T47D (cell line): ENCODE measurements at regions not wholly inside any gene's neighbourhood (a gene's known extent, or its start where the extent isn't known, plus 50 kb on each side); places are given as distances from the start of the nearest gene placed in this dataset.
A peak's percentile ranks its signal among the peaks of the same experiment; 100 is the strongest.

Experiments
- DNase-seq, 2 experiments: peaks; one replicate each; pipeline versions ENCODE4 v3.0.0 to v3.0.0-alpha.2; 2011 to 2012; ENCODE audit warnings: low read depth in 1 of 2, low spot score in 1 of 2
- JUND ChIP-seq: IDR thresholded peaks from 2 replicates; pipeline ENCODE4 v1.6.1; 2012; ENCODE audit warnings: low read depth
- in situ Hi-C: cut with HindIII; loops from 2 replicates; pipeline ENCODE4 v1.10.0; 2016; ENCODE audit warnings: low sequenced_read_pairs, low pct_unique_long_range_greater_than_20kb

DNA sequence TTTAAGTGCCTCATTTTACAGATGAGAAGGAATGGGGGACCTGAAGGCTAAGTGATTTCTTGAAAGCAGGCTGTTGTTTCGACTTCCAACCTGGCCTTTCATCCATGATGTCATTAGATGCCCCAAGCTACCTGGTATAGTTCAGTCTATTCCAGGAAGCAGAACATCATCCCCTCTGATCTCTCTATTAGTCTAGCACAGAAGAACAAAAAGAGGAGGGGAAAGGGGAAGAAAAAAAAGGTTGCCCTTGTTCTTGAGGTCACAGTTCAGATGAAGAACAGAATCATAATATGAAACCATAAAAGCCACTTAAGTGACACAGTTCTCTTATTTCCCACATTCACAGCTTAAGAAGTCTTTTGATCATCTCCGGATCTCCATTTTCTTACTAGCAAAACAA is 386.2 kb upstream of the HNRNPA3 start:
- in situ Hi-C loops = no loop called here
- DNase-seq = no peak
- no peak for TF ChIP-seq JUND

DNA sequence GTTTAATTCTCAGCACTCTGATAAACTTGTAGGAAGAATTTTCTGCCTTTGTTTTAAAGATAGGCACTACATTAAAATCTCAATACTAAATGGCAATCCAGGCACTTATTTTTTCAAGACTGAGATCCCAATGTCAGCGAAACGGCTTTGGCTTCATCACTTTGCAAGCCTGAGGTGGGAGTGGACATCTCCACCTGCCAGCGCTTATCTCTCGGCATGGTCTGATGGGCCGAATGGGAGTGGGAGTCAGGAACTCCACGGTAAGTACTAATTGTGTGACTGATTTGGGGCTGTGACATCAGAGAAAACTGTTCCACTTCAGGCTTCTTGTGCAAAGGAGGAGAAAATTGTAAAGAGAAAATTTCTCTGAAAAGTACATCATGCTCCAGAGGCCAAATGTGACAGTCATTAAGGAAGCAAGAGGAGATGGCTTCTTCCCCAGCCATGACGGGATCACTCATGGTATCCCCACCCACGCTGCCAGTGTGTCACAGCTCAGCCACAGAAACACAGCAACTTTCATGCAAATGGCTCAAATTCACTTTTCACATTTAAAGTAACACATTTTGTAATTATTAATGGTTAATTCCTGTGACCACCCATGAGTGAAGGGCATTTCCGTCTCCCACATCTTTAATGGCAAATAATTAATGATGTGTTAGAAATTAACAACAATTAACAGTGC is 385.5 kb upstream of the HNRNPA3 start:
- in situ Hi-C loops = no loop called here
- no peak for DNase-seq
- no peak for TF ChIP-seq JUND

DNA sequence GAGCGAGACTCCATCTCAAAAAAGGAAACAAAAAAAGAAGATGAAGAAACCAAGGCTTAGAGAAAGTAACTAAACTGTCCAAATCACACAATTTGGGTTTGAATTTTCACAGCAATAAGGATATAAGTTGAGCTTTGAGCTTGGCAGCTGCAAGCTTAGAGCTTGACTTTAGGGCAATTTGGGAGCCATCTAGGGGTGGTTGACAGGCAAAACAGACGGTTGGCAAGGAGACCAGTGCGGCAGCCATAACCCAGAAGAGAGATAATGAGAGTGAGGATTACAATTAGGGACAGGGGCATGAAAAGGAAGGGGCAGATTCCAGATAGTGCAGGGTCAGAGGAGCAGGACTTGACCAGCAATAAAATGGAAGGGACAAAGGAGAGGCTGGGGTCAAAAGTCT is 382.2 kb upstream of the HNRNPA3 start:
- TF ChIP-seq JUND = no peak
- DNase-seq = peak in 1 of 2 experiments; percentile 46
- in situ Hi-C loops = no loop called here

DNA sequence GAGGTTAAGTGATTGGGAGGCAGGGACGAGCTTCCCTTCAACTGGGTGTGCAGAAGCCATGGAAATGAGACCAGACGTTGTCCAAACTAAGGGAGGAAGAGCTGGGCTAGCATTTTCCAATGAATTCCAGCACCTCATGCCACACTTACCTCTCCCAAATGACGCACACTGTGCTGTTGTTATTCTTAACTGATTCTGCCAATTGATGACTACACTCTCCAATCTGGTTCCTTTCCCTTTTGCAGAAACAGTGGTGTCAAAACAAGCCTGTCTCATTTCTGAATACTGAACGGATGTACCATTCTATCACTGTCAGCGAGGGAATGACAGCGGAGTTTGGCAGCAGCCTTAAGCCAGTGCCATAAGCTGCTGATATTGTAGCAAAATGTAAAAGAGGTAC is 380.5 kb upstream of the HNRNPA3 start:
- in situ Hi-C loops = no loop called here
- no peak for TF ChIP-seq JUND

DNA sequence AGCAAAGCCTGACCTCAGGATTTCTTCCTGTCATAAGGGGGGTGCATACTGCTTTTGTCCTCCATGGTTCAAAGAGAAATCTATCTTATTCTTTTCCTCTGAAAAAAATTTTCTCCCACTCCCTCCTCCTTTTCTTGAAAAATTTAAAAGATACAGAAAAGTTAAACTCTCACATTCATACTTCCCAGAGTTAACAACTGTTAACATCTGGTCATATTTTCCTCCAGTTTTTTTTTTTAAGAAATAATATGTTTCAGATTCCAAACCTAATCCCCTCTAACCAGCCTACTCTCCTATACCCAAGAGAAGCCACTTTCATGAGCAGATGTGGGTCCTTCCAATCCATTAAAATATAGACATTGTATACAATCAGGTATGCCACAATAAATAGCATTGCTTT is 378.9 kb upstream of the HNRNPA3 start:
- no peak for TF ChIP-seq JUND
- no peak for DNase-seq
- in situ Hi-C loops = no loop called here

More for the DNA sequence above, 380.5 kb upstream of the HNRNPA3 start:
- DNase-seq = no peak

DNA sequence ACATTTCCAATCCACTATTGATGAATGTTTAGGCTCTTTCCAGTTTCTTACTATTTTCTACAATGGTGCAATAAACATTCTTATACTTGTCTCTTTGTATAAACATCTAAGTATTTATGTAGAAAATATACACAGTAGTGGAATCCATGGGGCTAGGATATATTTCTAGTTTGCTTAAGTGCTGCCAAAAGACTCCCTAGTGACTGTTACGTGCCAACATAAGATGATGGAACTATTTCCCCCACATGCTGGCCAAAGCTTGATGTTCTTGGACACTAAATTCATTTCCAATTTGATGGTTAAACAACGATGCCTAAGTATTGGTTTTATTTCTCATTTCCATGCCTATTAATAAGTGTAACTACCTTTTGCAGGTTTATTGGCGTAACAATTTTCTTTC is 378.4 kb upstream of the HNRNPA3 start:
- TF ChIP-seq JUND = no peak
- in situ Hi-C loops = no loop called here
- DNase-seq = no peak

DNA sequence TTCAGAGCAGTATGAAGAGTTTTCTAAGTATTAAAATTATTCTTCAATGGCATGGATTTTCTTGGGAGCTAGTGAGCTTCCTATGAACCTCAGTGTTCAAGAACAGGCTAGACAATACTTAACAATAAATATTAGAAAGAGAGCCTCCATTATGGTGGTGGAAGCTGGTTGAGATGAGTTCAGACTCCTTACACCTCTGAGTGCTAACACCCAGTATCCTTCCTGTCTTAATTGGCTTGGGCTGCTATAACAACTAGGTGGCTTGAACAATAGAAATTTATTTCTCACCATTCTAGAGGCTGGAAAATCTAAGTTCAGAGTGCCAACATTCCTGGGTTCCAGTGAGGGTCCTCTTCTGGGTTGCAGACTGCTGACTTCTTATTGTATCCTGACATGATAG is 369.4 kb upstream of the HNRNPA3 start:
- in situ Hi-C loops = no loop called here
- no peak for TF ChIP-seq JUND
- DNase-seq = no peak

DNA sequence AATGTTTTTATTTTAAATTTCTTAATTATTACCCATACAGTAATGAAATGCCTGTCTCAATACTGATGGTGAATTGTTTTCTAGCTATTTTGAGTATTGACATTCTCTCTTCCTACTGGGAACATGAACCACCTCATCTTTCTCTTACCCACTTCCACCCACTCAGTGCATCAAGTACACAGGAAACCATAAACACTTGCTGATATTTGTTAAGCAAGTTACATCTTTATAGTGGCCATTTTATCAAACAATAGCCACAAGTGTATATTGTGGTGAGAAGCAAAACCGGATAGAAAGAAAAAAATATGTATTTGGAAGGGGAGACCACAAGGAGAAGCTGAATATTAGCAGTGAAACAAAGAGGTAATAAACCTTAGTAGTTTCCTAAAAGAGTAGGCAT is 368.1 kb upstream of the HNRNPA3 start:
- DNase-seq = no peak
- TF ChIP-seq JUND = no peak
- in situ Hi-C loops = no loop called here

DNA sequence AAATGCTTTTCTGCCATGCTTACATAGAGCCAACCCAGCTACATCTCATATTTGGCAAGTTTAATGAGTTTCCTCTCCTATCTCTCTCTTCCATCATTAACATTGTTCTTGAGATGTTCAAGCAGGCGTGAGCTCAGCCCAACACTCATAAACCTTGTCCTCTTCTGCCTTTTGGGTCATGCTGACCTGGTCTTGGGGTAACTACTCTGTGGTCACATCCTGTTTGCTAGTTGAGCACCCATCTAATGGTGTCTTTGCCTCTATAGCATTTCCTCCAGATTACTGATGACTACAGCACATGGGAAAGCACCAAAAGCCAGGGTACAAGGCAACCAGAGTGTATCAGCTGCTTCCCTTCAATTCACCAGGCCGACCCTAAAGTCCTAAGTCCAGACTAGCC is 366.9 kb upstream of the HNRNPA3 start:
- in situ Hi-C loops = no loop called here
- peak in 1 of 2 experiments; percentile 95 for DNase-seq
- peak; percentile 89; the same call in 1 of the 2 replicates for TF ChIP-seq JUND

DNA sequence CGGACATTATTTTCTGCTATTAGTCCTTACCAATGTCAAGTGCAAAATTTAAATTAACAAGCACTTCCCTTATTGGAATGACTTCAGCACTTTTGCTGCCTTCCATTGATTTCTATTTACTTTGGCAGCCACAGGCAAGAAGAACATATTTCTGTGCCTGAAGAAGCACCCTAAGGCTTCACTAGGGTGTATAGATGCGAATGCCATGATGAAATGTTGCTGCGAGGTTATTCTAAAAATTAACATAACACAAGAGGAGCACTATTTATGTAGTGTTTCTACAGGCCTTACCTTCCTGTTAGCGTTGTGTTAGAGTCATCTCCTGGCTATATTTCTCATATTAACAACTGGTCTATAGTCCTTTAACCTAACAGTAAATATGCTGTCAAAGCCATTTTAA is 365.0 kb upstream of the HNRNPA3 start:
- peak; percentile 22; the same call in 1 of the 2 replicates for TF ChIP-seq JUND
- in situ Hi-C loops = no loop called here
- peak in 1 of 2 experiments; percentile 70 for DNase-seq

DNA sequence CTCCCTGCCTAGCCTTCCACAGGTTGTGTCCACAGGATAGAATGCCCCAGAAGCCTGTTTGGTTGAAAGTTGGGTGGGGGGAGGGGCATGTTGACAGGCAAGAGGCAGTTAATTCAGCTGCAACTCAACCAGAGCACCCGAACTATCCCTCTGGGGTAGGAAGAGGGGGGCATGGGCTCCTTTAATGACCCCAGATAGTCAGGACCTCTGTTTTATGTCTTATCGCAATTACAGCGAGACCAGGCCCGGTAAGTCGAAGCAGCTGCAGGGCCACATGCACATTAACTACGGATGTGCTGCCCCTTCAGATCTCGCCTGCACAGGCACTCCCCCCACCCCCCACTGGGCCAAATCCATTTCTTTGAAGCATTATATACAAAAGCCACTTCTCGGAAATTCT is 363.8 kb upstream of the HNRNPA3 start:
- no peak for DNase-seq
- in situ Hi-C loops = no loop called here
- no peak for TF ChIP-seq JUND

DNA sequence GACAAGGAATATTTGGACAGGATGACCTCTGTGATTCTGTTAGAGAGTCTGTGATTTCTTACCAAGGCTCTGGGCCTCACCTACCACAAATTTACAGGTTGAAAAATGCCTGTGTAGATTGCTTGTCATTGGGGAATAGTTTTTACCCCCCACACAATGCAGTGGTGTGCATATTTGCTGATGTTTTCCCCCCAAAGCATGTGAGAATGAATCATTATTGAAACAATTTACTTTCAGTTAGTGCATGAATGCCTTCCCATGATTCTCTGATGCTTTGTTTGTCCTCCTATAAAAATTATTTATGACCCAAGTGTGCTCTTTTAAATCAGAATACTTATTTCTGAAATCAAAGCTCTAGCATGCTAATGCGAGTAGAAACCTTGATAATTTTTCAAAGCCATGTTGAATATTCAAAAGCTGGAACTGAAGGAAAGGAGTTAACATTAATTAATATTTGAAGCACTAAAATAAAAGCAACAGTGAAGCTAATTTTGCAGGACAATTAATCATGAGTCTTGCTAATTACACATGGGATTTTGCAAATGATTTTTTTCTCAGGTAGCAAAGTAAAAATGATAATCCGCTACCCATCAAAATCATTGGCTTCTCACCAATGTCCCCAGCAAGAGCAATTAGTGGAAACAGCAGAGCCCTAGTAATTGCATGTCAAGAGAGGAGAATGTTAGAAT is 361.2 kb upstream of the HNRNPA3 start:
- DNase-seq = no peak
- no peak for TF ChIP-seq JUND
- in situ Hi-C loops = no loop called here

DNA sequence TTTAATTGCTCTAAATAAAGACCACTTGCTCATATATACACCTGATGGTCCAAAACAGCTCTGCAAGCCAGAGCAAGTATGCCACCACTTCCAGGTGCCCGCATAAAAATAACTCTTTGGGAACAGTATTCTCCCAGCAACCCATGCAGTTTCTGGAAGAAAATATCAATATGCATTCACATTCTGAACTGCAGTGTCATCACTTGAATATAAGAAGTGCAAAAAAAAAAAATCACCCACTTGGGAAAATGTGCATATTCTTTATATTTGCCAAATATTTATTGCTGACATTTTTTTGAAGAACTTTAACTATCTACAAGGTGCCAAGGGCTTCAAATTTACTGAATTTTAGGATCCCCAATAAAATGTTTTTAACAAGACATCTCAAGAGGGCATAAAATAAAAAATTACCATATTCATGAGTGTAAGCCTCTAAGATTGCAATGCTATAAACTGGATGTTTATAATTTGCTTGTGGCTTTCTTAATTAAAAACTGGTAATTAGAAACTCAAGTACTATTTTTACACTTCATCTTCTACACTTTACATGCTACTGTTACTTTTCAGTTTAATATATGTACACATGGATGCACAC is 360.6 kb upstream of the HNRNPA3 start:
- in situ Hi-C loops = no loop called here
- TF ChIP-seq JUND = no peak
- DNase-seq = no peak
